GM23248 (cell line): ENCODE measurements at regions not wholly inside any gene's neighbourhood (a gene's known extent, or its start where the extent isn't known, plus 50 kb on each side); places are given as distances from the start of the nearest gene placed in this dataset.
"Not testable (repeated sequence)": the region's sequence is repeated elsewhere in the genome, so short reads cannot be mapped to it uniquely, and the experiment has no call there.

Experiments
- DNase-seq: peaks from one replicate; pipeline ENCODE4 v3.0.0-alpha.2; 2015
- H2AFZ ChIP-seq: fragments of 200-600 bp; sonication (generic); 2 replicates; pipeline ENCODE4 v1.6.1; 2016; ENCODE audit warnings: antibody characterized with exemption
- H3F3A ChIP-seq: fragments of 200-600 bp; sonication (generic); 2 replicates; pipeline ENCODE4 v1.6.1; 2016; ENCODE audit warnings: mild to moderate bottlenecking, antibody characterized with exemption, mixed run types; ENCODE audit not compliant: insufficient read depth
- H3K27ac ChIP-seq: fragments of 200-600 bp; sonication (generic); 2 replicates; pipeline ENCODE4 v1.5.1; 2016; ENCODE audit warnings: mild to moderate bottlenecking
- H3K27me3 ChIP-seq: fragments of 200-600 bp; sonication (generic); replicated peaks from 2 replicates; pipeline ENCODE4 v1.6.1; 2016; ENCODE audit warnings: mild to moderate bottlenecking; ENCODE audit not compliant: insufficient read depth
- H3K36me3 ChIP-seq: fragments of 200-600 bp; sonication (generic); 2 replicates; pipeline ENCODE4 v1.6.1; 2016; ENCODE audit warnings: low read depth, mild to moderate bottlenecking
- H3K4me1 ChIP-seq: fragments of 200-600 bp; sonication (generic); 2 replicates; pipeline ENCODE4 v1.6.1; 2016; ENCODE audit warnings: mild to moderate bottlenecking; ENCODE audit not compliant: insufficient read depth
- H3K4me2 ChIP-seq: fragments of 200-600 bp; sonication (generic); one replicate; pipeline ENCODE4 v1.6.1; 2016; ENCODE audit warnings: mild to moderate bottlenecking; ENCODE audit not compliant: unreplicated experiment
- H3K4me3 ChIP-seq: fragments of 200-600 bp; sonication (generic); 2 replicates; pipeline ENCODE4 v1.5.1; 2016; ENCODE audit warnings: mild to moderate bottlenecking
- H3K79me2 ChIP-seq: fragments of 200-600 bp; sonication (generic); 2 replicates; pipeline ENCODE4 v1.6.1; 2016; ENCODE audit warnings: mild to moderate bottlenecking; ENCODE audit not compliant: insufficient read depth
- H3K9ac ChIP-seq: fragments of 200-600 bp; sonication (generic); 2 replicates; pipeline ENCODE4 v1.6.1; 2016; ENCODE audit warnings: mild to moderate bottlenecking
- H3K9me2 ChIP-seq: fragments of 200-600 bp; sonication (generic); 2 replicates; pipeline ENCODE4 v1.6.1; 2016; ENCODE audit warnings: mixed run types, mild to moderate bottlenecking, moderate library complexity; ENCODE audit not compliant: insufficient read depth
- H3K9me3 ChIP-seq: fragments of 200-600 bp; sonication (generic); one replicate; pipeline ENCODE4 v1.6.1; 2017; ENCODE audit warnings: low read depth
- H4K20me1 ChIP-seq: fragments of 200-600 bp; sonication (generic); 2 replicates; pipeline ENCODE4 v1.6.0; 2016; ENCODE audit not compliant: insufficient read depth
- EZH2 ChIP-seq: fragments of 200-600 bp; sonication (generic); IDR thresholded peaks from 2 replicates; pipeline ENCODE4 v1.6.1; 2018; ENCODE audit warnings: antibody characterized with exemption, mild to moderate bottlenecking; ENCODE audit not compliant: insufficient read depth, poor library complexity, severe bottlenecking
- EZH2phosphoT487 ChIP-seq: fragments of 200-600 bp; sonication (generic); IDR thresholded peaks from 2 replicates; pipeline ENCODE4 v1.6.1; 2018; ENCODE audit warnings: antibody characterized with exemption, moderate library complexity, mild to moderate bottlenecking, low read depth; ENCODE audit not compliant: insufficient read depth
- WGBS, 2 experiments: methylation state at CpG; one replicate each; pipeline ENCODE4 v1.1.6; 2015 to 2017; ENCODE audit warnings: low lambda C conversion rate in 2 of 2, low coverage in 1 of 2; ENCODE audit errors: missing lambda C conversion rate in 2 of 2; 5-methylcytosine and 5-hydroxymethylcytosine counted together
- in situ Hi-C: fragments of 300-500 bp; cut with MboI; formaldehyde crosslinking; loops from 2 replicates; pipeline ENCODE4 v1.15.0; 2020

DNA sequence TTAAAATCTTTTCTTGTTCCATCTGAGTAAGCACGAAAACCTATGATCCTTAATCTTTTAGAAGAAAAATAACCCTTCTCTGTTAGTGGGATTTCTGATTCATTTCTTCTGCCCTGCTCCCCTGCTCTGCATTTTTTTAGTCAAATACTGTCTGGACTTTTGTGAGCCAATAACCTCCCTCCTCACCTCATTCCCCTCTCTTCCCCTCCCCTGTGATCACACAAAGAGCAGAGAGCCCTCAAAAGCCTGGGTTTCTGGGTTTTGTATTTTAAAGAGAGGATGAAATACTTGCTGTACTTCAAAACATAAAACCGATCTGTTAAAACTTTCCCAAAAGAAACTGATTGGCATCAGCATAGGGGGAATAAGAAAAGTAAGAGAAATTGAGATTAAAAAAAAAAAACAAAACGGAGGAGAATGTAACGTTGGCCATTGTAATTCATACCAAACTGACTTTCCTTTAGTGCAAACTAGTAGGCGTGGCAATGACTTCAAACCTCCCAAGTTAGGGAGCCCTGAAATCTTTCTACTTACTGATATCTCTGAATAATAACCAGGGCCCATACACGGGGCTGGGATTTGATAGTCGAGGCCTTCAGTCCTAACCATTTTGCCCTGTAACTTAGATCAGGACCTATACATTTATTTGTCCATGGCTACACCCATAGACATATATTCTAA lies 232.9 kb downstream of the TM9SF2 start:
- in situ Hi-C loops = no loop called here
- no peak overlapping the region for H2AFZ ChIP-seq
- no peak overlapping the region for H3K9ac ChIP-seq
- H3K79me2 ChIP-seq = no peaks in the 10 kb centered on the region
- no peaks in the 10 kb centered on the region for H3K27me3 ChIP-seq
- no peak overlapping the region for H3K4me2 ChIP-seq
- no peaks in the 10 kb centered on the region for H3K9me2 ChIP-seq
- H3K9me3 ChIP-seq = no peaks in the 10 kb centered on the region
- H3K27ac ChIP-seq = no peak overlapping the region
- no peaks in the 10 kb centered on the region for H3K4me1 ChIP-seq
- DNase-seq = no peak
- no peaks in the 10 kb centered on the region for H4K20me1 ChIP-seq
- WGBS, 2 experiments = 25 to 31% methylated on average over 7 of the region's 7 CpGs
- no peak for TF ChIP-seq EZH2phosphoT487
- no peak for TF ChIP-seq EZH2
- no peak overlapping the region for H3K4me3 ChIP-seq
- H3F3A ChIP-seq = no peaks in the 10 kb centered on the region
- no peaks in the 10 kb centered on the region for H3K36me3 ChIP-seq

DNA sequence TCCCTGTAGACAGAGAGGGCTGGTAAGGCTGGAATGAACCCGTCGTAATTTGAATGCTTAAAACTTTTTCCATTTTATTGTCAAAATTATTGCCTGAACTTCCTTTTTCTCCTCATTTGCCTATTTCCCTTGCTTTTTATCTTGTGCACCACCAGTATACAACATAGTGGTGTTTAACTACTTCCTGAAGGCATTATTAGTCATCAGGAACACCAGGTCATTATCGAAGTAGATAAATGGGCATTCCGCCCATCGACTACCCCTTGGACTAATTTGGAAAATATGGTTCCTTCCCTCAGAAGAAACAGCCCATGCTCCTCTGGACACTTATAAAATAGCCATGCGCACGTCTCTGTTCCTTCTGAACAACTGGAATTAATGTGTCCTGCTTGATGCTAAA lies 232.1 kb downstream of the TM9SF2 start:
- Histone ChIP-seq H3K4me3 (no peak overlapping the region), H3K27me3 (no peaks in the 10 kb centered on the region), H3K79me2 (no peaks in the 10 kb centered on the region), H3K4me2 (no peak overlapping the region), H3K9ac (no peak overlapping the region), H3K9me2 (no peaks in the 10 kb centered on the region), H3K36me3 (no peaks in the 10 kb centered on the region), H3F3A (no peaks in the 10 kb centered on the region), H4K20me1 (no peaks in the 10 kb centered on the region), H2AFZ (no peak overlapping the region), H3K9me3 (no peaks in the 10 kb centered on the region), H3K27ac (no peak overlapping the region), H3K4me1 (no peaks in the 10 kb centered on the region)
- no peak for DNase-seq
- in situ Hi-C loops = no loop called here
- no peak for TF ChIP-seq EZH2phosphoT487
- TF ChIP-seq EZH2 = no peak
- WGBS, 2 experiments = 56 to 61% methylated on average over 7 of the region's 7 CpGs

DNA sequence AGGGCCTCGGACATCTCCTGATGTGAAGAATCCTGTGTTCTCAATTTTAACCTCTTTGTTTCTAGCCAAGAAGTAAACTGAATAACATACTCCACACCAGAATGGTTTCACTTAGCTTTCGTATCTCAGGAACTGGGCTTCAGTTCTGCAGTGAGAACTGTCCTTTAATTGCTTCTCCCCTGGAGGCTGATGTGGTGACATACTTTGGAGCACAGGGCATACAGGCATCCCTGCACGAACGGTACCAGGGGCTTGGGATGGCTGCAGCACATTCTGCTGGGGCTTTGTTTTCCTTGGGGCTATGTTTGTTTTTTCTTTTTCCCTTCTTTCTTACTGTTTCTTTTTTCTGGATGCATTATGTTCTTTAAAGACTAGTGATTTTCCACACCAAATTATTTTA lies 230.5 kb downstream of the TM9SF2 start:
- no peaks in the 10 kb centered on the region for H3K79me2 ChIP-seq
- no peak overlapping the region for H3K4me3 ChIP-seq
- TF ChIP-seq EZH2phosphoT487 (no peak), EZH2 (no peak)
- H3K9me2 ChIP-seq = no peaks in the 10 kb centered on the region
- DNase-seq = no peak
- H3K9me3 ChIP-seq = no peaks in the 10 kb centered on the region
- no peak overlapping the region for H3K9ac ChIP-seq
- H3K36me3 ChIP-seq = no peaks in the 10 kb centered on the region
- H3F3A ChIP-seq = no peaks in the 10 kb centered on the region
- no peak overlapping the region for H3K4me2 ChIP-seq
- H3K4me1 ChIP-seq = no peaks in the 10 kb centered on the region
- in situ Hi-C loops = no loop called here
- no peak overlapping the region for H3K27ac ChIP-seq
- H2AFZ ChIP-seq = no peak overlapping the region
- 73 to 79% methylated on average over 4 of the region's 4 CpGs for WGBS, 2 experiments
- H3K27me3 ChIP-seq = no peaks in the 10 kb centered on the region
- no peaks in the 10 kb centered on the region for H4K20me1 ChIP-seq

DNA sequence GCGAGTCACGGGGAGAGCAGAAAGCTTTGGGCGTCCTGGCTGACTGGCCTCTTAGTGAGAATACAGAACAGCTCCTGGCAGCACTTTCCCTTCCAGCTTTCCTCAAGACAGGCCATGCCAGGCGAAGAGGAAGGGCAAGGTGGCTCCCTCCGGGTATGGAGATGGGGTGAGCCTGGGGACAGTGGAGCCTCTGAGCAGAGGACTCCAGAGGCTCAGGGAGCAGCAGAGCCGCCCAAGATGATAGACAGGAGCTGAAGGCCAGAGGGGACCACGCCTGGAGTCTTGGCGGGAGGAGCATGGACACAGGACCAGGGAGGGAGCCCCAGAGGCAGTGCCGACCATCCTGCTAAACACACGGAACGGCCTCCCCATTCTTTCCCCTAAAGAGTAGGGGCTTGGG lies 229.1 kb downstream of the TM9SF2 start:
- Histone ChIP-seq H3K36me3 (no peaks in the 10 kb centered on the region), H3K9ac (no peak overlapping the region), H3K27me3 (no peaks in the 10 kb centered on the region), H2AFZ (no peak overlapping the region), H3K4me1 (no peaks in the 10 kb centered on the region), H3K4me3 (no peak overlapping the region), H3K79me2 (no peaks in the 10 kb centered on the region), H4K20me1 (no peaks in the 10 kb centered on the region), H3K27ac (no peak overlapping the region), H3K4me2 (no peak overlapping the region), H3K9me2 (no peaks in the 10 kb centered on the region), H3F3A (no peaks in the 10 kb centered on the region), H3K9me3 (no peaks in the 10 kb centered on the region)
- in situ Hi-C loops = no loop called here
- 75 to 88% methylated on average over 10 to 11 of the region's 11 CpGs for WGBS, 2 experiments
- no peak for DNase-seq
- TF ChIP-seq EZH2 (no peak), EZH2phosphoT487 (no peak)

DNA sequence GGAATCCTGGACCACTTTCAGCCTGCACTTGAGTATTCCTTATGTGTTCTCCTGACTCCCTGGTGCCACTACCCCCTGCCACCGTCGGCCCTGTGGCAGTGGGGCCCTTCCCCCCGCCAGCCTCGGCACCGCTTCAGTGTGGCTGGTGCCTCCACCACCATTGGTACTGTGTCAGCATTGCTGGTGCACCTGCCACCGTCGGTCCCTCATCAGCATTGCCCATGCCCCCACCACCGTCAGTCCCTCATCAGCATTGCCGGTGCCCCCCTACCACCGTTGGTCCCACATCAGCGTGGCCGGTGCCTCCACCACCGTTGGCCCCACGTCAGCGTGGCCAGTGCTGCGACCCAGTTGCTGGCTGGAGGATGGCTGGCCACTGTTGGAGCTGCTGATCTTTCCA lies 228.5 kb downstream of the TM9SF2 start:
- DNase-seq = no peak
- Histone ChIP-seq H3K4me2 (no peak overlapping the region), H3K4me3 (no peak overlapping the region), H3K4me1 (no peaks in the 10 kb centered on the region), H3K9ac (no peak overlapping the region), H3F3A (no peaks in the 10 kb centered on the region), H3K36me3 (no peaks in the 10 kb centered on the region), H2AFZ (no peak overlapping the region), H3K27ac (no peak overlapping the region), H3K79me2 (no peaks in the 10 kb centered on the region), H3K9me2 (no peaks in the 10 kb centered on the region), H4K20me1 (no peaks in the 10 kb centered on the region), H3K9me3 (no peaks in the 10 kb centered on the region), H3K27me3 (no peaks in the 10 kb centered on the region)
- in situ Hi-C loops = no loop called here
- 72 to 75% methylated on average over 14 to 16 of the region's 16 CpGs for WGBS, 2 experiments
- no peak for TF ChIP-seq EZH2
- no peak for TF ChIP-seq EZH2phosphoT487

DNA sequence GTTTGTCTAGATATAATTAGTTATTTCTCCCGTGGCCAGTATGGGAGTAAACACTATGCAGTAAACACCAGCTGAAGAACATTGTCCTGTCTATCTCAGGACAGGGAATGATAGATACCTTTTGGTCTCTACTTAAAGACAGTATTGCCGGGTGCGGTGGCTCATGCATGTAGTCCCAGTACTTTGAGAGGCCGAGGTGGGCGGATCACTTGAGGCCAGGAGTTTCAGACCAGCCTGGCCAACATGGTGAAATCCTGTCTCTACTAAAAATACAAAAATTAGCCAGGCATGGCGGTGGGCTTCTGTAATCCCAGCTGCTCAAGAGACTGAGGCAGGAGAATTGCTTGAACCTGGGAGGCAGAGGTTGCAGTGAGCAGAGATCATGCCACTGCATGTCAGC lies 226.4 kb downstream of the TM9SF2 start:
- H4K20me1 ChIP-seq, H3K4me2 ChIP-seq, H3K9ac ChIP-seq, H3K36me3 ChIP-seq, H3K9me2 ChIP-seq, H3K9me3 ChIP-seq, DNase-seq, H3K4me1 ChIP-seq, H3K4me3 ChIP-seq, H2AFZ ChIP-seq, in situ Hi-C loops, H3K27ac ChIP-seq, H3F3A ChIP-seq, H3K79me2 ChIP-seq, H3K27me3 ChIP-seq: not testable (repeated sequence)
- WGBS, 2 experiments = 75 to 80% methylated on average over 6 of the region's 6 CpGs
